SKM-1 (cell line): ENCODE measurements at regions not wholly inside any gene's neighbourhood (a gene's known extent, or its start where the extent isn't known, plus 50 kb on each side); places are given as distances from the start of the nearest gene placed in this dataset.
"Not testable (repeated sequence)": the region's sequence is repeated elsewhere in the genome, so short reads cannot be mapped to it uniquely, and the experiment has no call there.

Source experiments
- DNase-seq: peaks from one replicate; lab custom pipeline; 2025; ENCODE audit not compliant: unreplicated experiment; lab: John Stamatoyannopoulos, UW

DNA sequence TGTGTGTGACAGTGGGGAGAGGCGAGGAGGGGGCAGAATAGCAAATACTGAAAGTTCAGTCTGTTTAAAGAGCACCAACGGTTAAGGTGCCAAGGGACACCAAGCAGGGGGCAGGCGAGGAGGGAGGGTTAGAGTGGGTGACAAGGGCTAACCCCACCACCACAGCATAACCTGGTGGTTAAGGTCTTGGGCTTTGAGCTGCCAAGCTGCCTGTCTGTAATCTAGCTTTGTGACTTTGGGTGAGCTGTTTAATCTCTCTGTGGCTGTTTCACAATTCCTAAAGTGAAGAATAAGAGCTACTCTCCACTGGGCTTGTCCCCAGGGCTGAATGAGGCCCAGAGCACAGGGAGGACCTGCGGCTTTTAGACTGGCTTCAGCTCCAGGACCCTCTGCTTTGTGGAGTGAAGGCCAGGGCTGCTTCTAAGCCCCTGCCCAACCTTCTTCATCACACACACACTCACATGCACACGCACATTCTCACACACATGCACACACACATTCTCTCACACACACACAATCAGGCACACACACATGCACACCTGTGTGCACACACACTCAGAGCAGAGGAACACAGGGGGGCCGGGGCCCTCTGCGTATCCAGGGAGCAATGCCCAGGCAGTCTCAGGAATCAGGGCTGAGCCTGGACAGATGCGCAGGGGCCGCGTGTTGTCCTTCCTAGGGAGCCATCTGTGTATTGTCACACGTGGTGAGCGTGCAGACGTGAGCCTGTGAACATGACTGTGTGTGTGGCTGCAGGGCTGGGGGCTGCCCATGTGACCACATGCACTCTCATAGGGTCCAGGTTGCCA, 101.6 kb upstream of the TARDBP start:
- no peak for DNase-seq

GRCh38 chr1:10911490-10912166, 100.8 kb upstream of the TARDBP start:
- DNase-seq: no peak

DNA sequence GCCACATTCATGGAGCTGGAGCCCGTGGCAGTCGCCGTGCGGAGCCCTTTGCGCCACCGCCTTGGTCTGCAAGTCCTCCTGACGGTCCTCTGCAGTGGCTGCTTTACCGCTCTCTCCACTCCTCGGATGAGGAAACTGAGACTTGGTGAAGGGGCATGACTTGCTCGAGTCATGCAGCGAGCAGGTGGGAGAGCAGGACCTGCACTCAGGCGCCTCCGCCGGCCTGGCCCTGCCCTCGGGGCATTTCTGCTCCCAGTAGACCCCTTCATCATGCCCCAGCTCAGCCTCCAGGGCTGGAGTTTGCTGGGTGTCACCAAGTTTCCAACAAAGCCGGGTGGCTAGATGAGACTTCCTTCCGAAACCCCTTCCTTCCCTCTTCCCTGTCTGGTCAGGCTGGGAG, 100.0 kb upstream of the TARDBP start:
- DNase-seq: no peak

DNA sequence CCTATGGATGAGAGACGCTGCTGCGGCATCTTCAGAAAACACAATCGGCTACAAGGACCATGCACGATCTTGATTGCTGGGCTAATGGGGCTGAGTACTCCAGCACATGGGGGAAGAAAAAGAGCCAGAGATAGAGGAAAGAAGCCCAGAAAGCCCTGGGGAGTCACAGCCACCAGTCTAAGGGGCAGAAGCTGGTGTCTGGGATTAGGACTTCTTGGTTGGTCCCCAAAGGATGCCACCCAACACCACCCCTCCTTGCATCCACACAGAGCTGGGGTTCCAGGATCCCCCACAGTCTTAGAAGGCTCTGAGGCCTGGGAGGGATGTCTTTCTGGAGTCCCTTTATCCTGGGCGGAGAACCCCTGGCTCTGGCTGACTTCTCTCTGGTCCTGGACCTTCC, 98.4 kb upstream of the TARDBP start:
- DNase-seq: no peak

GRCh38 chr1:10915594-10915993, 96.9 kb upstream of the TARDBP start:
- no peak for DNase-seq

DNA sequence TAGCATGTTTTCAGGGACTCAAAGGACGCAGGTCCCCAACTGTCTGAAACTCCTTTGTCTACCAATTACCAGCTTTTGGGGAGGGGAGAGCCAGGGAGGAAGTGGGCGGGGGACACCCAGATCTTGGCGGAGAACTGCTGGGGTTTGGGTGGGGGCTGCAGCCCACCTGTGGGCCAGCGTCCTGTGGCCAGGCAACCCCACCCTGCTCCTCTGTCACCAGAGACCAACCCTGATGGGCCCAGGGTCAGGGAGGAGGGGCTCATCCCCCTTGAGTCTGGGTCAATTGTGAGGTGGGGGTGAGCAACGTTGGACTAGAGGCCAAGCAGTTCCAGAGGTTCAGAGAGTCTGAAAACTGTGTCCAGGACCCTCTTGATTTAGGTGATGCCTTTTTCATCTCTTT, 96.1 kb upstream of the TARDBP start:
- no peak for DNase-seq

DNA sequence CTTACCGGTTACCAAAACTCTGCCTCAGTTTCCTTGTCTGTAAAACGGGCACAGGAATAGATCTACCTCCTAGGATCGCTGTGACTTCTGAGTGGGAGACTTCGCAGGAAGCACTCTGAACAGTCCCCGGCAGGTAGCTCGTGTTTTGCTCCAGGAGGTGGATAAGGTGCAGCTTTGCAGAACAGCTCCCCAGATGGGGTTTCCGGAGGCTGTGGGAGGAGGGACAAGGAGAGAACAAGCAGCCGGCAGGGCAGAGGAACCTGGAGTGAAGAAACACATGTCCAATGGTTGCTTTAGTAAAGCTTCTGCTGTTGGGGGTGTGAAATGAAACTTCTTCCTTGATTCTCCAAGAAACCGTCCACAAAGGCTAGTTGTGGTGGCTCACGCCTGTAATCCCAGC, 95.5 kb upstream of the TARDBP start:
- no peak for DNase-seq

DNA sequence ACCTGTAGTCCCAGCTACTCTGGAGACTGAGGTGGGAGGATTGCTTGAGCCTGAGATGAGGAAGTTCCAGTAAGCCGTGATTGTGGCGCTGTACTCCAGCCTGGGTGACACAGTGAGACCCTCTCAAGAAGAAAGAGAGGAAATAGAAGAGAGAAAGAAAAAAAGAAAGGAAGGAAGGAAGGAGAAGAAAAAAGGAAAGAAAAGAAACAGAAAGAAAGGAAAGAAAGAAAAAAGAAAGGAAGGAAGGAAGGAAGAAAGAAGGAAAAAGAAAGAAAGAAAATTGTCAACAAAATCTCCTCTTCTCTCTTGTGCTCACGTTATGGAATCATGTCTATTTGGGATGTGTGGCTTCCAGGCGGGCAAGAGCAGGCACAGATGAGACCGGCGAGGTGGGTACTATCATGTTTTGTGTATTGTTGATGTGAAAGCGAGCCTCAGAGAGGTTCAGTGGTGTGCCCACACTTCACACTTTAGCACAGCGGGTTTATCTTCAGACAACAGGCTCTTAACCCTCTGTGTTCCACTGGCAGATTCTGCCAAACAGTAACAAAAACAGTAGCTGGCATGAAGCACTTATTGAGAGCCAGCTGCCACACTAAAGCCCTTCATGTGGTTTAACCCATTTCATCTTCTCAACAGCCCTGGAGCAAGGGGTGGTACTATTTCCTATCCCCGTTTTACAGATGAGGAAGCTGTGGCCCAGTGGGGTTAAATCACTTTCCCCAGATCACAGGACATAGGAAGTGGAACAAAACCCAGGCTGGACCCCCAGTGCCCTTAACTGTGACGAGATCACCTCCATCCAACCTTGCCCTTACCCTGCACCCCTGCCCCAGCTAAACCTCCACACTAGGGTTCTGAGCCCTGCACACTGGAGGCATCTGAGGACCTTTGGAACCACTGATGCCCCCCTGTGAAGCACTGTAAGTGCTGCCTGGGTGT, 94.7 kb upstream of the TARDBP start:
- no peak for DNase-seq

GRCh38 chr1:10918531-10918930, 93.9 kb upstream of the TARDBP start:
- no peak for DNase-seq

DNA sequence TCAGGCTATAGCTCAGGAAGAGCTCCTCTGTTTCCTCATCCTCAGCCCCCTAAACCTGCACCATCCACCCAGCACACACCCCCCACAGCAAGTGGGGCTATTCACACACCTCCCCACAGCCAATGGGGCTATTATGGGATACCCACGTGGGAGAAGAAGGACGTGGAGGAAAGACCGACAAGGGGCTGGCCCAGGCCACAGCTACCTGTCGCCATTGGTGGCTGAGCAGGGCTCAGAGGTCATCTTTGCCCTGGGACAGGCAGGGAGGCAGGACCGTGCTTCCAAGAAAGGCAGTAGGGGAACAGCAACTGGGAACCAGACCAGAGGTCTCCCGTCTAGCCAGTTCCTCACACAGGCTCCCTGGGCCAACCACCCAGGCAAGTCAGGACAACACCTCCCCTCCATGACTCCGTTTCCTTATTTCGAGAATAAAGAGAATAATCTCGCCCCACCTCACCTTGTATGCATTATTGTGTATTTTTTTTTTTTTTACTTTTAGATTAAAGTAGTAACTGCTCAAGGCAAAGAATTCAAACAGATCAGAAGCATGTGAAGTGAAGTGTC, 92.3 kb upstream of the TARDBP start:
- DNase-seq: no peak

GRCh38 chr1:10922315-10923060, 90.0 kb upstream of the TARDBP start:
- DNase-seq: not testable (repeated sequence)

GRCh38 chr1:10924030-10924429, 88.4 kb upstream of the TARDBP start:
- no peak for DNase-seq

DNA sequence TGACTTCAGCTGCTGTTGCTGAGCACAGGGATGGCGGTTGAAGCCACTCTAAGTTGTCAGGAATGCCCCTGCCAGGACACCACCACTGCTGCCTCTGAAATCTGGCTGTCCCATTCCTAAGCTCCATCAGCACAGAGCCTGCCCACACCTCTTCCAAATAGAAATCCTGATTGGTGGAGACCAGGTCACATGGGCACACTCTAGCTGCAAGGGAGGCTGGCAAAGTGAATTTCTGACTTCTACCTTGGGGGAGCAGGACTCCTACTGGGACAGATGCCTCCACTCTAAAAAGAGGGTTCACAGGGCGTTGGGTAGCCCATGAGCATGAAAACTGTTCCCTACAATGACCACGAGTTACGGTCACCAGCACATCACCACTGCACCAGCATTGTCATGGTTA, 83.8 kb upstream of the TARDBP start:
- no peak for DNase-seq

DNA sequence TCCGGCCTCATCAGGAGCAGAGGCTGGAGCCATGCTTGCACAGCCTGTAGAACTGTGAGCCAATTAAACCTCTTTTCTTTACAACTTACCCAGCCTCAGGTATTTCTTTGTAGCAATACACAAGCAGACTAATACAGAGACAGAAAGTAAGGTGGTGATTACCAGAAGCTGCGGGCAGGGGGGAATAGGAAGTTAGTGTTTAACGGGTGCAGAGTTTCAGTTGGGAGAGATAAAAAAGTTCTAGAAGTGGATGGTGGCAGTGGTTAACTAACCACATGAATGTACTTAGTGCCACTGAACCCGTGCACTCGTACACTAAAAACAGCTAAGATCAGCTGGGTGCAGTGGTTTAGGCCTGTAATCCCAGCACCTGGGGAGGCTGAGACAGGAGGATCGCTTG, 80.4 kb upstream of the TARDBP start:
- DNase-seq: no peak

- DNase-seq: no peak
Measured at GRCh38 chr1:10934150-10934818, 78.2 kb upstream of the TARDBP start.

- no peak for DNase-seq
Measured at GRCh38 chr1:10935246-10935645, 77.2 kb upstream of the TARDBP start.

DNA sequence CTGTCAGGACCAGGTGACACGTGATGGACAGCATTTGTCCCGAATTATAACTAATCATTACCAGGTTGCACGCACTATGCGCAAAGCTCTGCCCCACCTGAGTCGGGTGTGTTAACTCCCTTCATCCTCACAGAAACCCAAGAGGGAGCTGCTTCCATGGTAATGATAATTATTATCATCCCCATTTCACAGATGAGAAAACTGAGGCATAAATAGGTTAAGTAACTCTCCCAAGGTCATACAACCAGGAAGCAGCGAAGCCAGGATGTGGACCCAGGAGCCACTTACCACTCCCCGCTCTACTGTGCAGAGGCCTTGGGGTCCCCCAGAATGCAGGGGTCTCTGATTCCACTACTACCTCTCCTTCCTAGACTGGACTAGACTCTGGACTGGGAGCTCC, 76.7 kb upstream of the TARDBP start:
- no peak for DNase-seq

DNA sequence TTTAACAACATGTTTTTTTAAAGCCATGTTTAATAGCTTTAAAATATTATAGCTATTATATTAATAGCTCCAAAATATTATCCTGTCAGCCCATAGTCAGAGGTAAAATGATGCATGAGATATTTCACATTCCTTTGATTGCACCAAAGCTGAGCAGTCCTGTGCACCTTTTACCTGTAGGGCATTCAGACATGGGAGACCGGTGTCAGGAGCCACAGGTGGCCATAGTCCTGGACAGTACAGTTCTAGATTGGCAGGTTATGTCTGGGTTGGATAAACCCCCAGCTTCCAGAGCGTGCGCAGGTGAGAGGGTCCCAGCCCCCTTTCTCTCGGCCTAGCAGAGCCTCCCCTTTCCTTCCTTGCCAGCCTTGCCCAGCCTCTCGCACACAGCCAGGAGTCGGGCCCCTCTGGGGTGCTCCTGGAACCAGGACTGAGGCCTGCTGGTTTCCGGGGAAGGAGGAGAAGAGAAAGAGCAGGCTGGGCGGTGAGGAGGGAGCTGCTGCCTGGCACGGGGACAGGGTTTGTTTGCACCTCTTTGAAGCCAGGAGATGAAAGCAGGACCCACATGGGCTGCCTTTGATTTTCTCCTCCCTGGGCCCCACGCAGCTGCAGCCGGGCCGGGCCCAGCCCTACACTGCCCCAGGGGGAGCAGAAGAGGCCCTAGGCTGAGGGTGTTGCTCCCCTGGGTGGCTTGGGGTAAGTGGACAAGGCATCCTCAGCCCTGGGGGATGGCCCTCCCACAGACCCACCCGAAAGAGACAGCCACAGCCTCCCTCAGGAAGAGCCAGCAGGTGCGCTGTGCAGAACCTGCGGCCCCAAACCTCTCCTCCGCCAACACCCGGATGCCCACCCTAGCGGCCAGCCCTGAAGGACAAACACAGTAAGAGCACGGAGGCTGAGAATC, 75.2 kb upstream of the TARDBP start:
- no peak for DNase-seq
